Activated naive CD8-positive, alpha-beta T cell treated with anti-CD3 and anti-CD28 coated beads, Interleukin-2, amount 50 U/mL, for 16 hours (primary cell): ENCODE measurements at regions not wholly inside any gene's neighbourhood (a gene's known extent, or its start where the extent isn't known, plus 50 kb on each side); places are given as distances from the start of the nearest gene placed in this dataset.
"Not testable (repeated sequence)": the region's sequence is repeated elsewhere in the genome, so short reads cannot be mapped to it uniquely, and the experiment has no call there.

Experiments used
- DNase-seq: peaks from one replicate; pipeline ENCODE4 v3.0.0-alpha.2; 2020; ENCODE audit warnings: low read depth, low spot score

DNA sequence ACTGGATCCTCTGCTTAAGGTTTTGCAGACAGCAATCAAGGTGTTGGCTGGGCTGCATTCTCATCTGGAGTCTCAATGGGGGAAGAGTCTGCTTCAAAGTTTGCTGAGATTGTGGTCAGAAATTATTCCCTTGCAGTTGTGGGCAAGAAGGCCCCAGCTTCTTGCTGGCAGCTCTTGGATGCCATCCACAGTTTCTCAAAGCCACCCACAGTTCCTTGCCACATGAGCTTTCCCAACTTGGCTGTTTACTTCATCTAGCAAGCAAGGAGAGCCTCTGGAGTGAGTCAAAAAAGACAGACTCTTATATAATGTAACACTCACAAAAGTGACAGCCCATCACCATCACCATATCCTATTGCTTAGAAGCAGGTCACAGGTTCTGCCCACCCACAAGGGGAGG, 62.1 kb upstream of the ABHD2 start:
- no peak for DNase-seq

GRCh38 chr15:89028036-89028435, 60.2 kb upstream of the ABHD2 start:
- no peak for DNase-seq

DNA sequence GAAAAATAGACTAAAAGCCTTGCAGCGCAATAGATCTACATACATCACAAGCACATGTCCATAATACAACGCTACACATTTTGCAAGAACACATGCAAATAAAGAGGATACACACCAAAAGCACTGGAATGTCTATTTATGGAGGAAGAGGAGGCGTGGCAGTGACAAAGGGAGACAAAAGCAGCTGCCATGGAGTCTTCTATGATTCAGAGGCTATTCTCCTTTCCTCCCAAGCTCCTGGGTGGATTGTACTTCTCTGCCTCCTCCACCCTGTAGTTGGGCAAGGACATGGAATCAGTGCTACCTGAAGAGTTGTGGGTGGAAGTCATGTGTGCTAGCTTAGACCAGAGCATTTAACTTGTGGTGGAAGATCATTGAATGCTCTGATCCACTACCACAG, 57.9 kb upstream of the ABHD2 start:
- no peak for DNase-seq

- not testable (repeated sequence) for DNase-seq
Observed at GRCh38 chr15:89031637-89032285, 56.5 kb upstream of the ABHD2 start.

DNA sequence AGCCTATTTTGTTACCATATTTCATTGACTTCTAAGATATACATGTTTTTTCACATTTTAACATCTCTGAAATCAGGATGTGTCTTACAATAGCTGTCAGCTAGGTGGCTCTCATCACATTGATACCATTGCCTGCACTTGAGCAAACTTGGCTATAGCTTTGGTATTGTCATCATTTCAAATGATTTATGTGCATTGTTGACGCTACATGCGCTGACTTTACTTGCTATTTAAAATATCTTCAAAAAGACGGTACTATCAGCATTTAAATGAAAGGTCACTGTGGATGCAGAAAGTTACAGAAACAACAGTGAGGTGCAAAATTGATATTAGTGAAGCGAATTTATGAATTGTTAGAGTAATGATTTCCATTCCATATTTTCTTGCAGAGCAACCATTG, 54.0 kb upstream of the ABHD2 start:
- DNase-seq = no peak

DNA sequence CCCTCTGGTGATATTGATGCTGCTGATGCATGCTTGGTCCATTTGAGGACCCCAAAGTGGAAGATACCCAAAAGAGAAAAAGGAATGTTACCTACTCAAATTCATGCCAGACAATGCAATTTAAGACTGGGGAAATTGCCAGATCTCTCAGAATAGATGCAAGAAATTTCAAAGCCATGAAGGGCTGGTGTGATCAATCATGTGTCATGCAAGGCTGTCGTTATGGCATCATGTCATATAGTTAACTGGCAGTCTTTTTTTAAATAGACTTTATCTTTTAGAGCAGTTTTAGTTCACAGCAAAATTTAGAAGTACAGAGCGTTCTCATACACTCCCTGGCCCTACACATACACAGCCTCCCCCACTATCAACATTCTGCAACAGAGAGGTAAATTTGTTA, 53.1 kb upstream of the ABHD2 start:
- DNase-seq = no peak

GRCh38 chr15:89035658-89036057, 52.6 kb upstream of the ABHD2 start:
- no peak for DNase-seq

DNA sequence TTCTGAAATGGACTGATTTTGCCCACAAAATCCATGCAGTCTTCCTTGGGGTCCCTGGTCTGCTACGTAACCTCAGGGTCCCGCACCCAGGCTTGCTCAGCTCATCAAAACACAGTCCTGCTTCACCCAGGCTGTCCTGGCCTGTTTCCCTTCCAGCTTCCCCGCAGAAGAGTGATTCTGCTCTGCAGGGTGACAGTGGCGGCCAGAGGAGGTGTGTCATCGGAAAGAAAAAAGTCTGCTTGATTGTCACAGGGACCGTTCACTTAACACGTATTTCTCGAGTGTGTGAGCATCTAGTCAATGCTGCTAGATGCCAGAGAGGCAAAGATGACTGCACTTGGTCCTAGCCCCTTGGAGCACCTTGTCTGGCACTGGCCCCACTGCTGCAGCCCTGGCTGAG, 50.1 kb upstream of the ABHD2 start:
- no peak for DNase-seq
